GM21423 (cell line): ENCODE measurements at regions not wholly inside any gene's neighbourhood (a gene's known extent, or its start where the extent isn't known, plus 50 kb on each side); places are given as distances from the start of the nearest gene placed in this dataset.
"Not testable (repeated sequence)": the region's sequence is repeated elsewhere in the genome, so short reads cannot be mapped to it uniquely, and the experiment has no call there.

Experiments used
- ATAC-seq: cut with Tn5 transposase; IDR thresholded peaks from one replicate; pipeline ENCODE4 v1.9.1; 2021; ENCODE audit warnings: mild to moderate bottlenecking, moderate library complexity; ENCODE audit not compliant: unreplicated experiment

DNA sequence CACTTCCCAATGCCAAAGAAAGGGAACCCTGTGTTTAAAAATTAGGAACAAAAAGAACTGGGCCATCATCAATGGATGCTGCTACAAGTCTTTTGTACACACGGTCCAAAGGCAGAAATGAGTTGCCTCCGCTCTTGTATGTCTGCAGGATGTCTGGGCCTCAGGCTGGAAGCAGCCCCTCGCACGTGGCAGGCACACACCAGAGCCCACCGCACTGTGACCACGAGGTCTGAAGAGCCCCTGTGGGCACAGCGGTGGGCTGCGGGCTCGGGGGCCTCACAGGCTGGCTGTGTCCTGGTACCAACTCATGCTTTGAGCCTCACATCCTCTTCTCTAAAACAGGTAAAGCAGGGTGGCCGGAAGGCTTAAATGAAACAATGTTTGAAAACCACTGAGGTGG is 309.3 kb downstream of the C16orf95 start:
- ATAC-seq: no peak

DNA sequence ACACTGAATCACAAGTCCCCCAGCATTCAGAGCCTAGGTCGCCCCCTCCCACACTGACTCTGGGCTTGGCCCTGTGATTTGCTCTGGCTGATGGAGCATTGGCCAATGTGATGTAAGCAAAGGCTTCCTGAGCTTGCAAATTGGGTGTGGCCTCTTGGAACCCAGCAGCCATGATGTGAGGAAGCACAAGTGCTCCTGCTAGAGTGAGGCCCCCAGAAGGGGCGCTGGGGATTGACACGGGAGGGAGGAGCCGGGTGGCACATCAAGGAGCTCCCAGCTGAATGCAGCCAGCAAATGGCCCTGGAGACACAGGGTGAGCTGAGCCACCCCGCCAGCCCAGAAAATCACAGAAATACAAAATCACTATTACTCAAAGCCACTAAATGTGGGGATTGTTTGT is 308.5 kb downstream of the C16orf95 start:
- no peak for ATAC-seq

DNA sequence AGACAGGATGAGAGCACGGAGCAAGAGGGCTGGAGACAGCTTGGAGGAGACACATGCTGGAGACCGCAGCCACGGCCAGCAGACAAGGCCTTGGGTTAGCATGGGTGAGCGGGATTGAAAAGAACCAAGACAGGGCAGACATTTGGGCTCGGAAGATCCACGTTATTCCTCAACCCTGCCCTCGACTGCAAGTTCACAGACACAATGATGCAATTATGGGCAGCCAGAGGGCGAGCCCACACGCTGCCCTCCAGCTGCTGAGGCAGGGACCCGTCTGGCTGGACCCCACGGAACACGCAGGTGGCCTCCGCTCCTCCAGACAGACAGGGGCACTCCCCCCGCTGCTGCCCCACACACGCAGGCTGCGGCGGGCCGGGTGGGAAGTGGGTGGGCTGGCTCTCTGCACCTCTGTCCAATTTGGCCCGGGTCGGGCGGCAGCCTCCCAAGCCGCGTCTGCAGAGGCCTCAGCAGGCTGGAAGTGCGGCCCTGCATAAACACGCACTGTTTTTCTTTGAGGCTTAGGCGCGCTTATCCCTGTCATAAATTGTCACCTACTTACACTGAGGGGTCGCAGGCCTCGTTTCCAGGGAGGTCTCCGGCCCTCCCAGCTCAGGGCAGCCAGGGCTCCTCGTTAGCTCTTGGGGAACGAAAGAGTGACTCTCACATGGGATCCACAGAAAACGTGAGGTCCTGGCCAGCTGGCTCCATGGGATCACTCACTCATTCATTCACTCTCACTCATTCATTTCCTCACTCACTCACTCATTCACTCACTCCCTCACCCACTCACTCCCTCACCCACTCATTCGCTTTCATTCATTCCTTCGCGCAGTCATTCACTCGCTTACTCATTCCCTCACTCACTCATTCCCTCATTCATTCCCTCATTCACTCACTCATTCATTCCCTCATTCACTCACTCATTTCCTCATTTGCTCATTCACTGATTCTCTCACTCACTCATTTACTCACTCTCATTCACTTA is 303.9 kb downstream of the C16orf95 start:
- no peak for ATAC-seq

DNA sequence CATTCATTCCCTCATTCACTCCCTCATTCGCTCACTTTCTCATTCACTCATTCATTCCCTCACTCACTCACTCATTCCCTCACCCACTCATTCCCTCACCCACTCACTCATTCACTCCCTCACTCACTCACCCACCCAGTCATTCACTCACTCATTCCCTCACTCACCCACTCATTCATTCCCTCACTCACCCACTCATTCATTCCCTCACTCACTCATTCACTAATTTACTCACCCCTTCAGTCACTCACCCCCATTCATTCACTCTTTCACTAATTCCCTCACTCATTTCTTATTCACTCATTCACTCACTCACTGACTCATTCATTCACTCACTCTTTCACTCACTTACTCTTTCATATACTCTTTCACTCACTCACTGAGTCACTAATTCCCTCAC is 303.1 kb downstream of the C16orf95 start:
- ATAC-seq: no peak

DNA sequence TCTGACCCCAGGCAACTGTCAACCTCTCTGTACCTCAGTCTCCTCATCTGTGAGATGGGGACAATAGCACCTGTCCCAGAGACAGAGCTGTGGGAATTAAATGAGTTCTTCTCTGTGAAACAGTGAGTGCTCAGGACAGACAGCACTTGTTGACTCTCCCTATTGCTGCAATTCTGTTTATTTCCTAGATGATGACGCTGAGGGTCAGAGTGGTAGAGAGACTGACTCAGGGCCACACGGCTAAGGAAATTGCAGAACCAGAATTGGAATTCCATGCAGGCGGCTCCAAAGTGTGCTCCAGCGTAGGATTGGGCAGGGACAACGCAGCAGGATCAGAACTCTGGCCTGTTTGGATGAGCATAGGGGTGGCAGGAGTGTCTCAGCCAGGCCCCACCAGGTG is 302.2 kb downstream of the C16orf95 start:
- no peak for ATAC-seq

DNA sequence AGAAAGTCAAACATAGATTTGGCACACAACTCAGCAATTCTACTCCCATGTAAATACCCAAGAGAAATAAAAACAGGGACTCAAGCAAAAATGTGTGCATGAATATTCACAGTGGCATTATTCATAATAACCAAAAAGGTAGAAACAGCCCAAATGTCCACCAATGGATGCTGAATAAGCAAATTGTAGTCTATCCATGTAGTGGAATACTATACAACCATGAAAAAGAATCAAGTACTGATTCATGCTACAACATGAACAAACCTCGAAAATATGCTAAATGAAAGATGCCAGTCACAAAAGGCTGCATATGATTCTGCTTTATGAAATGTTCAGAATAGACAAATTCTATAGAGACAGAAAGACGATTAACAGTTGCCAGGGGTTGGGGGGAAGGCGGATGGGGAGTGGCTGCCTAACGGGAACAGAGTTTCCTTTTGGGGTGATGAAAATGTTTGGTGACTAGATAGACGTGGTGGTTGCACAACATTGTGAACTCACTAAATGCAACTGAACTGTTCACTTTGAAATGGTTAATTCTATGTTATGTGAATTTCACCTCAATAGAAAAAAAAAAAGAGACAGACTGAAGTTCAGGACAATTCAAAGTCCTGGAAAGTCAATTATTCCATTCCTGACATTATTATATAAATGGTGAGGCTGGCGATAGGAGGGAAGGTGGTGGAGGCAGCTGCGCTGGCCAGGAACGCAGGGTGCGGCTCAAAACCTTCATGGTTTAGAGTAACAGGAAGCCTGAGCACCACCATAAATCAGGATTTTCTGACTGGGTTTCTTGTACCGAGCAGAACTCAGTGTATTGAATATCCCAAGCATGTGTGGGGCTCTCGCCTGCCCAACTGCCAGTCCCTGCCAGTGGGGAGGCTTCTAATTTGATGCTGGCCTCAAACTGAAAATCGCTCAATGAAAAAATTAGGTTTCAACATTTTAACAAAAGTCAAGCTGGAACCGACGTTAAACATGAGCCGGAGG is 300.9 kb downstream of the C16orf95 start:
- ATAC-seq: no peak

DNA sequence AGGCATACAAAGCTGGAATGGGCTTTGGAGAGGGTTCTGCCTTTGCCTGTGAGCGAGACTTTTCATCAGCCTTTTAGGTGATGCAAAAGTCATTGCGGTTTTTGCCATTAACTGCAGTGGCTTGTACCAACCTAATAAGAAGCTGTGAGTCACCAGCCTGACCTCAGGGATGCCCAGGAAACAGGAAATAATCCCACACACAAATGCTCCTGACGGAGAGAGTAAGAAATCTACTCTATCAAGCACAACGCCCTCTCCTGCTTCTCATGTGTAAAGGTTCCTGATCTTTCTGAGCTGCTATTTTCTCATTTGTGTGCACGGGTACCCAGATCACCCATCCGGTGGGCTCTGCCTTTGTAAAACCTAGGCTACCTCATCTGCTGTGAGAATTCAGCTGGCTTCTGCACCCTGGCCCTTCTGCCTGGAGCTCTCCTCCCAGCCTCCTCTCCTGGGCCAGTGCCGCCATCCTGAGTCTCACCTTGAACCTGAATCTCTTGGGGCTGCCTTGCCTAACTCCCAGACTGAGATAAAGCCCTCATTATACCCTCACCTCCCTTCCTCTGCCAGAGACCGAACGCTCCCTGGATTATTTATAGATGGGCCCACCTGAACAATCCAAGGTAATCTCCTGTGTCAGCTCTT is 299.7 kb downstream of the C16orf95 start:
- ATAC-seq: no peak

DNA sequence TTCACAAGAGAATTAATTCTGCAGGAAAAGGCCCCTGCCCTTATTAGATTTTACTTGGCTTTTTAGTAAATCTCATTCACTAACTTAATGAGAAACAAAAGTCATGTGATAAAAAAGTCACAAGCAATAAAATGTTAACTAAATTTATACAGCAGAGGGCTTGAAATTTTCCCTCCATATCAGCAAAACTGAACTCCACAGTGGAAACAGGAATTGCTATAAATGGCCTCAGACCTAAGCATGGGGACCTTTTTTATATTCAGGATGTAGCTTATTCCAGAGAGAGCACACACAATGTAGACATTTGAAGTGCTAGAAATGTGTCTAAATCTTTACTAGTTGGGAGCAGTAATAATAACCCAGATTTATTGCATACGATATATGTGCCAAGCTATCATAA is 291.5 kb downstream of the C16orf95 start:
- ATAC-seq: no peak

DNA sequence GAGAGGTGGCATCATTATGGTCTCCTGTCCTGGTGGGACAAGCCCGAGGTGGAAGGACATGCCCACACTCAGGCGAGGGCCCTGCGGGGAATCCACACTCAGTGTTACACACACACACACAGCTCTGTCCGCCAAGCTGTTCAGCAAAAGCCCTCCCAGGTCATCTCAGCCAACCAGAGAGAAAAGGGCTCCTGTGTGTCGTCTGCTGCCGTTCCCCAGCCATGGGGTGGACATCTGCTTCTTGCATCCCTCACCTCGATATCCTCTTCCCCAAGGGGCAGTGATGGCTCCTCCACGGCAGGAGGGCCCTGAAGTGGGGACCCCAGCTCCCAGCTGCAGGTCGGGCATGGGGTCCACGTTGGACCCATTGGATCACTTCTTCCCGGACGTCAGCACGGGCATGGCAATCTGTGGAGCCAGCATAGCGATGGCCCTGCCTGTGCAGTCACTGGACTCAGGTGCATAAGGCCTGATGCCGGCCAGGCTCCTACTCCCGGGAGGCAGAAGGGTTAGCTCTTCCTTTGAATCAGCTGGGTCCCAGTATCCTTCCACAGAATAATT is 290.1 kb downstream of the C16orf95 start:
- ATAC-seq: no peak

DNA sequence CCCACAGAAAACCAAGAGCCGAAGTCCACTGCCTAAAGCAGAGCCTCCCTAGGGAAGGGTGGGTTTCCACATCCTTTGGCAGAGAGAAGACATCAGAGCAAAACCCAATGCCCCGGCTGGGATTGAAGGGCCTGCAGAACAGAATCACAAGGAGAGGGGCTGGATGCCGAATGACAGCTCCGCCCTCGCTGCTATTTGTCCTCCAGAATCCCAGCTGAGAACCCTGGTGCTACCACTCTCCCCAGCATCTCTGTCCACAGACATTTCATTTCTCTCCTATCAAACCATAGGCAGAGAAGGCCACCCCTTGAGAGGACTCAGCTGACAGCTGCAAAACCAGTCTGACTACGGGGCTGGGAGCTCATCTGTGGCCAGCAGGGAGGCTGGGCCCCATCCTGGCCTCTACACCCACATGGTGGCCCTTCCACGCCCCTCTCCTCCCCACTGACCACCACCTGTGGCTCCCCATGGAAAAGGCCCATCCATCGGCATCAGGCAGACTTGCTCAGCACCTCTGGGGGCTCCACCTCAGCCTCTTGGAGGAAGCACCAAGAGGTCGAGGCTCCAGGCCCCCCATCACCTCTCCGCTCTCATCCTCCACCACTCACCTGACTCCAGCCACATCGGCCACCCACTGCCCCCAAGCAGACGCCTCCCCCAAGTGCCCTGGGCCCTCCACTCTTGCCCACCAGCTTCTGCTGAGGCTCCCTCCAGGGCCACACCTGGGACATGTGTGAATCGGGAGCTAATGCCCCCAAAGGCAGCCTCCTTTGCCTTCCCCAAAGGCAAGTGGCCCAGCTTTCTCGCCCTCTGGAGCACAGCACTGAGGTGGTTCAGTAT is 288.5 kb downstream of the C16orf95 start:
- ATAC-seq: no peak

DNA sequence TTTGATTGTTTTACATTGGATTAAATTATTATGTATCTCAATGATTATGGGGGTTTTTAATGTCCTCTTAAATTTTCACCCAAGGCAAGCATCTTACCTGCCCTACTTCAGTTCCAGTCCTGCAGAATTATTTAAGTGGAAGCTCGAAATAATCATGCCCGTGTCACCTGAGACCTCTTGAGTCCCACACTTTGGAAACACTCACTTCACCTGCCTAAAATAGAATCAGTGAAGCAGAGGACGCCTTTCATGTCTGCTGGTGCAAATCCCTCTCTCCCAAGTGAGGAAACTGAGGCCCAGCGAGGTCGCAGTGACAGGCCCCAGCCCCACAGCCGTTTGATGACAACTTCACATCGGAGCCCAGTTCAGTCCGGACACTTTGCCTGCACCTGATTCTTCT is 284.6 kb downstream of the C16orf95 start:
- no peak for ATAC-seq

DNA sequence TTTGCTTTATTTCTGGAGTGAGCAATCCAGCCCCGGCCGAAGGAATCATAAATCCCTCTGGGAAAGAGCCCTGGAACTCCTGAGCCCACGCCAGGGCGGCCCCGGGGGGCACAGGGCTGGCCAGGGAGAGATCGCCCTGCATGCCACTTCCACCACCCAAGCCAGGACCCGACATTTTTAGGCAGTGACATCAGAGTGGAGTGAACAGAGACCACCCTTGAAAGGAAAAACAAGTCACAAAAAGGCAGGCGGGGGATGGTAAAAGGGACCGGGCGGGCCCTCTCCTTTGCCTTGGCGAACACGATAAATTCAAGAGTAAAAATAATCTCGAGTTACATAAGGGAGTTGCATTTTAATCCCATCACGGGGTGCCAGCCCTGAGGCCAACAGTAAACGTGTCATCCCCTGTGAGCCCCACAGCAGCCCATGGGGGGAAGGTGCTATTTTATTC is 284.1 kb downstream of the C16orf95 start:
- ATAC-seq: no peak

DNA sequence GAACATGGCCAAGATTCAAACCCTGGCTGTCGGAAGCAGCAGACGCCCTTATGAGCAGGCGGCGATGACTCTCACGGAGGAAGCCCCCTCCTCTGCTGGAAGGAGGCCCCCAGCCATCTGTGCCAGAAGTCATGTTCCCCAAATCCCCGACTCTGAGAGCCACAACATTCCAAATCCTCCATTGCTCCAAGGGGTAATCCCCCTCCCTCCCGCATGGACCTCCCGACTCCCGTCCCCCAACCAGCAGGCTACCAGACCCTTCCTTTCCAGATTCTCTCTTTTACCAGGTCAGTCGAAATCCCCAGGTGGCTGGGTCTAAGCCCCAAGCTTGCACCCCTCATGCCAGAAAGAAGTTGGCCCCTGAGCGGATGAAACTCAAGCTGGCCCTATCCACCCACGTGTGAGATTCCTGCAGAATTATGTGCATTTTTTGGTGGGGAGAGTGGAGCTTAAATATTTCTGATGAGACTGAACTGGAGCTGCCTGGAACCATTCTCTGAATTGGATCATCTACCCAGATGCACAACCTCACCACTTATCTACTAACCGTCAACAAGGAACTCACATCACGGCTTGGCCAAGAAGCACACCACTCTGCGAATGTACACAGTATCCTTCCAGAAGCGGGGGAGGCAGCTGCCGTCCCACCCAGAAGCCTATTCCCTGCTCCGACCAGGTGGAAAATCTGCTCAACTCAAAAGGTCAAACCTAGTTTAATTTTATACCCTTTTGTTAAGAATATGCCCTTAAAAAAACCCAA is 283.5 kb downstream of the C16orf95 start:
- no peak for ATAC-seq

DNA sequence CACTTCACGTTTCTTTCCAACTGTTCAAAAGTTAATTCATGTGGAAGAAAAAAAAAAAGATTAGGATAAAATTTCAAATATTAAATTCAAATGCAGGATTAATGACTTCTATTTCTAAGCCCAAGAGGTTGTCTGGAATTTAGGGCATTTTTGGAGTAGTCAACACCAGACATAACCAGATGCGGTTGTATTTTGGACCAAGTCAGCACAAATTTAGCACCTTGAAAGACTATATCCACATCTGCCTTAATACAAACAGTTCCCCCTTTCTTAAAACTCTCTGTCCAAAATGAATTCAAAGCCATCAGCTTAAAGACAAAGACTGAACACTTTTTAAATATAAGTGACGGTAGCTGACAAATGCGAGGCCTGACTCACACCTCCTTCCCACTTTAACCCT is 282.9 kb downstream of the C16orf95 start:
- ATAC-seq: no peak

DNA sequence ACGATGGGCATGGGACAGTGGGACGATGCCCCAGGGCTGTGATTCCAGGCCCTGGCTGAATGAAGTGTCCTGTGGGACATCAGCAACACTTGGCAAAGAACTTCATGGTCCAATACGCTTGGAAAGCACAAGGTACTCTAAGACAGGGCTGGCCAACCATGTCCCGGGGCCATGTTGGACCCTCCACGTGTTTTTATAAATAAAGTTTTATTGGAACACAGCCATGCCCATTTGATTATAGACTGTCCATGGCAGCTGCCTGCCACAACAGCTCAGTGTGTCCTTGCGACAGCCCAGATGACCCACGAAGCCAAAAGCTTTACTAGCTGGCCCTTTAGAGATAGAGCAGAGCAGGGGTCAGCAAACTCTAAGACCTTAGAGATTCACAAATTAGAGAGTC is 282.1 kb downstream of the C16orf95 start:
- ATAC-seq: no peak

DNA sequence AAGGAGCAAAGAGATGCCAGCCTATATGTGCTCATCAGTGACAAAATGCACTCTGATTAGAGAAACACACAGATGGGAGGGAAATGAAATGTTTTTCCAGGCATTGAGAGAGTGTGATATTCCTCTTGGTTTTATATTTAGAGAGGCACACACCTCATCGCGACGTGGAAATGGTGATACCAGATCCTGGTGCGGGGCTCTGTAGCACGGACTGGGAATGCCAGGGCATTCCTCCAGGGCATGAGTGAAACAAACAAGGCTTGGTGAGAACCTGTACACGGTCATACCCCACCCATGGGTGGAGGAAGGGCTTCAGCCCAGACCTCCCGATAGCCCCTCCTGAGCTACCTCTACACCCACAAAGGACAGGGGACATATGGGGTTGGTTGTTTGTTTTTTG is 280.2 kb downstream of the C16orf95 start:
- ATAC-seq: no peak

DNA sequence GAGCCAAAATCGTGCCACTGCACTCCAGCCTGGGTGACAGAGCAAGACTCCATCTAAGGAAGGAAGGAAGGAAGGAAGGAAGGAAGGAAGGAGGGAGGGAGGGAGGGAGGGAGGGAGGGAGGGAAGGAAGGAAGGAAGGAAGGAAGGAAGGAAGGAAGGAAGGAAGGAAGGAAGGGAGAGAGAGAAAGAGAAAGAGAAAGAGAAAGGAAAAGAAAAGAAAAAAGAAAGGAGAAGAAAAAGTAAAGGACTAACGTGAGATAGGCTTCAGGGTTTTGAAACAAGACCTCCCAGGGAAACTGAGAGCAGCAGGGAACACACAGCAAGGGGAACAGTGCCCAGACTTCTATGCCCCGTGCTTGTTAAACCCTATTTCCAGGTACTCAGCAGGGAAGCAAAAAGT is 278.7 kb downstream of the C16orf95 start:
- ATAC-seq: not testable (repeated sequence)

DNA sequence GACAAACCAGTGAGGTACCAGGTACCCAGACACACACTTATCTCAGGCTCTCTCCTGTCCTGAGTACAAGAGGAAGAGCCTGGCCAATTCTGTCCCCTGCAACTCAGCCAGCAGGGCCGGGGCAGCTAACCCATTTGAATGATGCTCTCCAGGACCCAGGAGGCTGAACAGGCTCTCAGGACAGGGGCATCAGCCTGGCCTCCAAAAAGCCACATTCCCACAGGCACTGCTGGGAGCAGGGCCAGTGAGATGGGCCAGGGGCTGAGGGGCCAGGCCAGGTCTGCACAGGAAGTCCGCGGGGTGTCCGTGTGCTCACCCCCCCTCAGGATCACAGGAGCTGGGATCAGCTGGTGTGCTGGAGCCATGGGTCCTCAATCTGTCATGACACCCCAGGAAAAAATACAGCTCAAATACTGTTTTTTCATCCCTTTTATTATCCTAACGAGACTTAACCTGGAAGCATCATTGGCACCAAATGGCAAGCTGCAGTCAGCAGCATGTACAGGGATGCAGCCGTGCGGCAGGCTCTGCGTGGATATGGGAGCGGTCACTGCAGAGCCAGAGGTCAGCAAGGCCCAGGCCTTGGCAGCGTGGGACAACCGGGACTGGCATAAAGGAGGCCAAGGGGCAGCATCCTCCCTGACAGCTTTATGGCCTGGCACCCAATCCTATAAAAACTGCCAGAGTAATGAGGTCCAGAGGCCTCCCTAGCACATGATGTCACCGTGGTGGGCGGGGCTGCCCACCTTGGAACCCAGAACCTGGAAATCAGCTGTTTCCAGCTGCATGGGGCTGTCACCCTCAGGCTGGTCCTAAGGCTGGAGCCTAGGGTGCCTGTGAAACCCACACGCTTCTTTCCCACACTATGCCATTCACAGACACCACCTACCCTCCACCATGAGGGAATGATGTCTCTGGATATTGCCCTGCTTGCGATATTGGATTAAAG is 276.7 kb downstream of the C16orf95 start:
- ATAC-seq: no peak
